HEK293 (cell line): ENCODE measurements at regions not wholly inside any gene's neighbourhood (a gene's known extent, or its start where the extent isn't known, plus 50 kb on each side); places are given as distances from the start of the nearest gene placed in this dataset.
A peak's percentile ranks its signal among the peaks of the same experiment; 100 is the strongest.

Experiments
- CTCF ChIA-PET: fragments of 350-600 bp; formaldehyde crosslinking; extraction: SDS; loops from one replicate; lab custom pipeline; 2021; ENCODE audit warnings: antibody characterized with exemption; lab: Yijun Ruan, JAX
- POLR2A ChIA-PET: fragments of 300-600 bp; formaldehyde crosslinking; extraction: SDS; loops from one replicate; lab custom pipeline; 2020; ENCODE audit warnings: antibody characterized with exemption, inconsistent platforms; lab: Yijun Ruan, JAX
- H3K27ac ChIP-seq: fragments of 200-500 bp; sonication (Bioruptor generic); 2 replicates; pipeline ENCODE4 v1.5.1; 2014; ENCODE audit warnings: low read depth, low read length, control low read depth, inconsistent platforms; ENCODE audit errors: extremely low read depth
- H3K36me3 ChIP-seq, 2 experiments: fragments of 200-500 bp in 1 of 2; sonication (Bioruptor generic) in 1 of 2; 1 replicate in 1 of 2; 2 replicates in 1 of 2; pipeline ENCODE4 v1.5.1; 2014 to 2017; ENCODE audit warnings: inconsistent platforms in 2 of 2, low read length in 2 of 2; ENCODE audit not compliant: control insufficient read depth in 2 of 2, insufficient read depth in 1 of 2
- H3K4me1 ChIP-seq: fragments of 200-500 bp; sonication (Bioruptor generic); 2 replicates; pipeline ENCODE4 v1.5.1; 2014; ENCODE audit warnings: mild to moderate bottlenecking, low read length, inconsistent platforms; ENCODE audit not compliant: control insufficient read depth, insufficient read depth
- H3K4me3 ChIP-seq: 2 replicates; pipeline ENCODE4 v1.5.1; 2011; ENCODE audit warnings: low read depth, mild to moderate bottlenecking, control low read depth, low read length, moderate library complexity
- H3K9me3 ChIP-seq: fragments of 200-500 bp; sonication (Bioruptor generic); 2 replicates; pipeline ENCODE4 v1.5.1; 2014; ENCODE audit warnings: low read depth, low read length, inconsistent platforms; ENCODE audit not compliant: control insufficient read depth, insufficient read depth
- OVOL3 ChIP-seq: fragments of 450-650 bp; formaldehyde crosslinking; IDR thresholded peaks from 2 replicates; pipeline ENCODE4 v1.5.1; 2016; ENCODE audit warnings: missing biosample characterization, missing genetic modification characterization
- ZFP3 ChIP-seq: fragments of 450-650 bp; formaldehyde crosslinking; IDR thresholded peaks from 2 replicates; pipeline ENCODE4 v1.5.1; 2016; ENCODE audit warnings: low read depth, missing biosample characterization, missing genetic modification characterization
- ZNF112 ChIP-seq: fragments of 450-650 bp; formaldehyde crosslinking; IDR thresholded peaks from 2 replicates; pipeline ENCODE4 v1.5.0; 2017; ENCODE audit warnings: missing biosample characterization, missing genetic modification characterization
- ZNF132 ChIP-seq: fragments of 450-650 bp; formaldehyde crosslinking; IDR thresholded peaks from 2 replicates; pipeline ENCODE4 v1.5.1; 2017; ENCODE audit warnings: missing biosample characterization, missing genetic modification characterization, borderline replicate concordance
- ZNF16 ChIP-seq: fragments of 450-650 bp; formaldehyde crosslinking; IDR thresholded peaks from 2 replicates; pipeline ENCODE4 v1.5.1; 2016; ENCODE audit warnings: low read depth, missing biosample characterization, missing genetic modification characterization
- ZNF223 ChIP-seq: fragments of 450-650 bp; formaldehyde crosslinking; IDR thresholded peaks from 2 replicates; pipeline ENCODE4 v1.5.1; 2016; ENCODE audit warnings: missing biosample characterization, missing genetic modification characterization
- ZNF521 ChIP-seq: fragments of 450-650 bp; formaldehyde crosslinking; IDR thresholded peaks from 2 replicates; pipeline ENCODE4 v1.5.1; 2017; ENCODE audit warnings: missing biosample characterization, mild to moderate bottlenecking, missing genetic modification characterization
- ZNF548 ChIP-seq: fragments of 450-650 bp; formaldehyde crosslinking; IDR thresholded peaks from 2 replicates; pipeline ENCODE4 v1.5.1; 2016; ENCODE audit warnings: missing biosample characterization, missing genetic modification characterization
- ZNF561 ChIP-seq: fragments of 450-650 bp; IDR thresholded peaks from 2 replicates; pipeline ENCODE4 v1.5.1; 2018; ENCODE audit warnings: missing biosample characterization, missing genetic modification characterization, borderline replicate concordance
- ZNF626 ChIP-seq: fragments of 450-650 bp; sonication (Bioruptor Pico); formaldehyde crosslinking; IDR thresholded peaks from 2 replicates; pipeline ENCODE4 v1.5.1; 2018; ENCODE audit warnings: missing biosample characterization, missing genetic modification characterization, inconsistent platforms
- ZNF670 ChIP-seq: fragments of 450-650 bp; formaldehyde crosslinking; IDR thresholded peaks from 2 replicates; pipeline ENCODE4 v1.5.1; 2016; ENCODE audit warnings: missing biosample characterization, missing genetic modification characterization, low read depth
- ZNF791 ChIP-seq: fragments of 450-650 bp; formaldehyde crosslinking; IDR thresholded peaks from 2 replicates; pipeline ENCODE4 v1.5.1; 2016; ENCODE audit warnings: missing biosample characterization, missing genetic modification characterization
- ZNF837 ChIP-seq: fragments of 450-650 bp; formaldehyde crosslinking; IDR thresholded peaks from 2 replicates; pipeline ENCODE4 v1.5.1; 2016; ENCODE audit warnings: missing biosample characterization, missing genetic modification characterization
- ZSCAN23 ChIP-seq: fragments of 450-650 bp; formaldehyde crosslinking; IDR thresholded peaks from 2 replicates; pipeline ENCODE4 v1.5.1; 2016; ENCODE audit warnings: missing biosample characterization, missing genetic modification characterization
- TF ChIP-seq, protein P1 (sequence below): fragments of 450-650 bp; formaldehyde crosslinking; IDR thresholded peaks from 2 replicates; pipeline ENCODE4 v1.5.1; 2017; ENCODE audit warnings: missing biosample characterization, missing genetic modification characterization
- TF ChIP-seq, protein P2 (sequence below): fragments of 450-650 bp; formaldehyde crosslinking; IDR thresholded peaks from 2 replicates; pipeline ENCODE4 v1.5.1; 2017; ENCODE audit warnings: missing biosample characterization, missing genetic modification characterization
- TF ChIP-seq, protein P3 (sequence below): fragments of 450-650 bp; formaldehyde crosslinking; IDR thresholded peaks from 2 replicates; pipeline ENCODE4 v1.5.1; 2016; ENCODE audit warnings: missing biosample characterization, missing genetic modification characterization, borderline replicate concordance
- TF ChIP-seq, protein P4 (sequence below): fragments of 450-650 bp; formaldehyde crosslinking; conservative IDR thresholded peaks from 2 replicates; pipeline ENCODE4 v1.5.1; 2016; ENCODE audit warnings: low read depth, missing biosample characterization, missing genetic modification characterization

DNA sequence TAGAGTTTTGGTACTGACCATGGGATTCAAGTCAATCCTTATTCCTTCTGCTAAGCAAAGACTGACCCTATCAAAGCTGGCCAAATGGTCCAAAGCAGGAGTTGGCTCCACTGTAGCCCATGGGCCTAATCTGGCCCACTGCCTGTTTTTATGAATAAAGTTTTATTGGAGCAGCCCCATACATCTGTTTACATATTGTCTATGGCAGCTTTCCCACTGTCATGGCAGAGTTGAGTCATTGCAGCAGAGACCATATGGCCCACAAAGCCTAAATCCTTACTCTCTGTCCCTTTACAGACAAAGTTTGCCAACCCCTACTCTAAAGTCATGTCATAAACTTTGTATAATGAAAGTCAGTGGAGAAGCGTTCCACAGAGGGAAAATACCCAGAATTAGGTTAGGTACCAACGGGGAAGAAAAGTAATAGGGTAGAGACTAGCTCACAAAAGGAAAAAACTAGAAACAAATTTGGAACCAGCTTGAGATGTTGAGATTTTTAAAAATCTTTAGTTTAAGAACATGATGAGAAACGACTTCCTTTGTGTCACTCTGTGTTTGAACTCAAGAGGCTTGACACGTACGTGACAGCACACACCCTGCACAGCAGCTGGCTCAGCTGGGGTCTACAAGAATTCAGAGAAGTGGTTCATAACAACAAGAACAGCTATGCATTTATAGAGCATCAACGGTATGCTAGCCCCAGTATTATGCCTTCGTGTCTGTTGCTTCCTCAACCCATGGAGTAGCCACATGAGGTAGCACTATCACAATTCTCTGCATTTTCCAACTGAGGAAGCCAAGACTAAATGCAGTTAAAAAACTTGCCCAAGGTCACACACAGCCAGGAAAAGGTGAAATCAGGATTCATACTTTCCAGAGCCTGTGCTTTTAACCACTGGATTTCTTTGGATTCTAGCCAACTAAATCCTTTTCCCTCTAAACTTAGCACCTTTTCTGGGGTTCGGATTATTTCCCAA is 198.9 kb upstream of the WWC1 start:
- no peak overlapping the region for H3K4me3 ChIP-seq
- H3K27ac ChIP-seq = no peak overlapping the region
- CTCF ChIA-PET = interaction anchor here (0.8 to 1.5 kb wide), 3 partner anchors 16 to 127 kb away, joined by 3 to 4 read pairs (median 4); no protein-coding TSS in a partner anchor
- POLR2A ChIA-PET = no interaction called here
- peaks cover 3% of the 10 kb centered on the region for H3K4me1 ChIP-seq
- TF ChIP-seq ZNF561 (tag by site-specific recombination) (0 out of 2 replicates have a peak, but pooled peaks have one; percentile 36), ZFP3 (tag by site-specific recombination) (no peak)
- TF ChIP-seq, all 188 proteins: peak for 1
- no peaks in the 10 kb centered on the region for H3K9me3 ChIP-seq
- no peaks in the 10 kb centered on the region for H3K36me3 ChIP-seq

DNA sequence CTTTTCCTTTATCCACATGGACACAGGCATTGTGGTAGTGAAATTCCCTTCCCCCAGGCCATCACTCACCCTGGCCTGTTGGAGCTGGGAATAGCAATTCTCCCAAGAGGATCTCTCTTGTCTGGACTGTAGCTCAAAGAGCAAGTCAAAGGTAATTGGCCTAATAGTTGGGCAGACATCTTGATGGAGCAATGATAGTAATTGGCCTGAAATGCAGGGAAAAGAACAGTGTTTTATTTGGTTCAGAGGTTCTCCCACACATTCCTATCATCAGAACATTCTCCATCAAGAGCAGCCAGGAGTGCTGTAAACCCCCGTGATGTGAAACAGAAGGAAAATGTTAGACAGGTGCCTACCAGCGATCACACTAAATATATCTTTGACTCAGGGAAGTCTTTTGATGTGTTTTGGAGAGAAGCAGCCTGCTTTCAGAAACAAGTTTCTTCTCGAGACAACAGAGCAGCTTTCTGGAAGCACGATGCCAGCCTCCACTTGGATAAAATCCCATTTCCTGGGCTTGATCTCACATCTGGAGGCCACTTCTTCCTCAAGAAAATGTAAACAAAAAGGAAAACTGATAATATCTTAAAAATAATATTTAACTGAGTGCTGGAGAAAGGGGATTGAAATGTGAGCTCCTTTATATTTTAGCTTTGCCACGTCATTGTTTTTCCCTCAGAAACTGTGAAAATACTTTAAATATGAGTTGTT is 198.1 kb upstream of the WWC1 start:
- TF ChIP-seq ZNF132 (tag by site-specific recombination) = no peak
- TF ChIP-seq, protein P1, sequence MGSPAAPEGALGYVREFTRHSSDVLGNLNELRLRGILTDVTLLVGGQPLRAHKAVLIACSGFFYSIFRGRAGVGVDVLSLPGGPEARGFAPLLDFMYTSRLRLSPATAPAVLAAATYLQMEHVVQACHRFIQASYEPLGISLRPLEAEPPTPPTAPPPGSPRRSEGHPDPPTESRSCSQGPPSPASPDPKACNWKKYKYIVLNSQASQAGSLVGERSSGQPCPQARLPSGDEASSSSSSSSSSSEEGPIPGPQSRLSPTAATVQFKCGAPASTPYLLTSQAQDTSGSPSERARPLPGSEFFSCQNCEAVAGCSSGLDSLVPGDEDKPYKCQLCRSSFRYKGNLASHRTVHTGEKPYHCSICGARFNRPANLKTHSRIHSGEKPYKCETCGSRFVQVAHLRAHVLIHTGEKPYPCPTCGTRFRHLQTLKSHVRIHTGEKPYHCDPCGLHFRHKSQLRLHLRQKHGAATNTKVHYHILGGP (tag by site-specific recombination) = no peak
- TF ChIP-seq, protein P2, sequence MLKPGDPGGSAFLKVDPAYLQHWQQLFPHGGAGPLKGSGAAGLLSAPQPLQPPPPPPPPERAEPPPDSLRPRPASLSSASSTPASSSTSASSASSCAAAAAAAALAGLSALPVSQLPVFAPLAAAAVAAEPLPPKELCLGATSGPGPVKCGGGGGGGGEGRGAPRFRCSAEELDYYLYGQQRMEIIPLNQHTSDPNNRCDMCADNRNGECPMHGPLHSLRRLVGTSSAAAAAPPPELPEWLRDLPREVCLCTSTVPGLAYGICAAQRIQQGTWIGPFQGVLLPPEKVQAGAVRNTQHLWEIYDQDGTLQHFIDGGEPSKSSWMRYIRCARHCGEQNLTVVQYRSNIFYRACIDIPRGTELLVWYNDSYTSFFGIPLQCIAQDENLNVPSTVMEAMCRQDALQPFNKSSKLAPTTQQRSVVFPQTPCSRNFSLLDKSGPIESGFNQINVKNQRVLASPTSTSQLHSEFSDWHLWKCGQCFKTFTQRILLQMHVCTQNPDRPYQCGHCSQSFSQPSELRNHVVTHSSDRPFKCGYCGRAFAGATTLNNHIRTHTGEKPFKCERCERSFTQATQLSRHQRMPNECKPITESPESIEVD (tag by site-specific recombination) = peak; percentile 44
- TF ChIP-seq ZNF223 (tag by site-specific recombination) = no peak
- TF ChIP-seq ZNF548 (tag by site-specific recombination) = no peak

DNA sequence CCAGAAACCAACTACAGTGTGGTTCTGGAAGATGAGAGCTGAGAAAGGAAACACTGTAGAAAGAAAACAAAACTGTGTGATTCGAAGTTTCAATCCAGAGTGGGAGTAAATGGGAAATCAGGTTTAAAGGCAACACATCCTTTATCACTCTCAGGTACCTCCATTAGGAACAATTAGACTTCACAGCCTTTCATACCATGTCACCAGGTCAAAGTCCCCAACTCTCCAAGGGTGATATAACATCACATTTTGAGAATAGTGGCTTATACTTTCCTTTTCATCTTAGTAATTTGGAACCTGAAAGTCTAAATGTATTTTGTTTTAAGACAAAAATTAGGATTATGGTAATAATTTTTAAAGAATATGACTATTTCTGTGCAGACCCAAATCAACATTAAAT is 194.9 kb upstream of the WWC1 start:
- H3K27ac ChIP-seq = no peak overlapping the region
- H3K36me3 ChIP-seq = no peaks in the 10 kb centered on the region
- POLR2A ChIA-PET = no interaction called here
- H3K4me1 ChIP-seq = peaks cover 3% of the 10 kb centered on the region
- H3K9me3 ChIP-seq = no peaks in the 10 kb centered on the region
- CTCF ChIA-PET = interaction anchor here (0.6 kb wide), 1 partner anchor 1045 kb away, joined by 4 read pairs; no protein-coding TSS in a partner anchor
- no peak overlapping the region for H3K4me3 ChIP-seq
- TF ChIP-seq ZNF626 (tag by site-specific recombination) (no peak), ZNF791 (tag by site-specific recombination) (no peak), ZNF521 (tag by site-specific recombination) (no peak), ZSCAN23 (tag by site-specific recombination) (no peak), ZNF670 (tag by site-specific recombination) (no peak), OVOL3 (tag by site-specific recombination) (no peak), ZNF837 (no peak), ZNF112 (tag by site-specific recombination) (no peak), ZNF16 (tag by site-specific recombination) (no peak)
- TF ChIP-seq, protein P3, sequence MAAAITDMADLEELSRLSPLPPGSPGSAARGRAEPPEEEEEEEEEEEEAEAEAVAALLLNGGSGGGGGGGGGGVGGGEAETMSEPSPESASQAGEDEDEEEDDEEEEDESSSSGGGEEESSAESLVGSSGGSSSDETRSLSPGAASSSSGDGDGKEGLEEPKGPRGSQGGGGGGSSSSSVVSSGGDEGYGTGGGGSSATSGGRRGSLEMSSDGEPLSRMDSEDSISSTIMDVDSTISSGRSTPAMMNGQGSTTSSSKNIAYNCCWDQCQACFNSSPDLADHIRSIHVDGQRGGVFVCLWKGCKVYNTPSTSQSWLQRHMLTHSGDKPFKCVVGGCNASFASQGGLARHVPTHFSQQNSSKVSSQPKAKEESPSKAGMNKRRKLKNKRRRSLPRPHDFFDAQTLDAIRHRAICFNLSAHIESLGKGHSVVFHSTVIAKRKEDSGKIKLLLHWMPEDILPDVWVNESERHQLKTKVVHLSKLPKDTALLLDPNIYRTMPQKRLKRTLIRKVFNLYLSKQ (tag by site-specific recombination) = no peak
- TF ChIP-seq, protein P2 (tag by site-specific recombination) = no peak
- TF ChIP-seq, protein P4, sequence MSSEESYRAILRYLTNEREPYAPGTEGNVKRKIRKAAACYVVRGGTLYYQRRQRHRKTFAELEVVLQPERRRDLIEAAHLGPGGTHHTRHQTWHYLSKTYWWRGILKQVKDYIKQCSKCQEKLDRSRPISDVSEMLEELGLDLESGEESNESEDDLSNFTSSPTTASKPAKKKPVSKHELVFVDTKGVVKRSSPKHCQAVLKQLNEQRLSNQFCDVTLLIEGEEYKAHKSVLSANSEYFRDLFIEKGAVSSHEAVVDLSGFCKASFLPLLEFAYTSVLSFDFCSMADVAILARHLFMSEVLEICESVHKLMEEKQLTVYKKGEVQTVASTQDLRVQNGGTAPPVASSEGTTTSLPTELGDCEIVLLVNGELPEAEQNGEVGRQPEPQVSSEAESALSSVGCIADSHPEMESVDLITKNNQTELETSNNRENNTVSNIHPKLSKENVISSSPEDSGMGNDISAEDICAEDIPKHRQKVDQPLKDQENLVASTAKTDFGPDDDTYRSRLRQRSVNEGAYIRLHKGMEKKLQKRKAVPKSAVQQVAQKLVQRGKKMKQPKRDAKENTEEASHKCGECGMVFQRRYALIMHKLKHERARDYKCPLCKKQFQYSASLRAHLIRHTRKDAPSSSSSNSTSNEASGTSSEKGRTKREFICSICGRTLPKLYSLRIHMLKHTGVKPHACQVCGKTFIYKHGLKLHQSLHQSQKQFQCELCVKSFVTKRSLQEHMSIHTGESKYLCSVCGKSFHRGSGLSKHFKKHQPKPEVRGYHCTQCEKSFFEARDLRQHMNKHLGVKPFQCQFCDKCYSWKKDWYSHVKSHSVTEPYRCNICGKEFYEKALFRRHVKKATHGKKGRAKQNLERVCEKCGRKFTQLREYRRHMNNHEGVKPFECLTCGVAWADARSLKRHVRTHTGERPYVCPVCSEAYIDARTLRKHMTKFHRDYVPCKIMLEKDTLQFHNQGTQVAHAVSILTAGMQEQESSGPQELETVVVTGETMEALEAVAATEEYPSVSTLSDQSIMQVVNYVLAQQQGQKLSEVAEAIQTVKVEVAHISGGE = no peak

More for the DNA sequence above, 198.1 kb upstream of the WWC1 start:
- ChIA-PET CTCF (interaction anchor here (0.9 kb wide), 2 partner anchors 21 to 105 kb away, joined by 3 to 5 read pairs; no protein-coding TSS in a partner anchor), POLR2A (no interaction called here)
- Histone ChIP-seq H3K9me3 (no peaks in the 10 kb centered on the region), H3K36me3 (no peaks in the 10 kb centered on the region), H3K4me3 (no peak overlapping the region), H3K4me1 (peaks cover 3% of the 10 kb centered on the region), H3K27ac (no peak overlapping the region)
